ENCODE measurements at regions not wholly inside any gene's neighbourhood (a gene's known extent, or its start where the extent isn't known, plus 50 kb on each side); places are given as distances from the start of the nearest gene placed in this dataset.

DNA sequence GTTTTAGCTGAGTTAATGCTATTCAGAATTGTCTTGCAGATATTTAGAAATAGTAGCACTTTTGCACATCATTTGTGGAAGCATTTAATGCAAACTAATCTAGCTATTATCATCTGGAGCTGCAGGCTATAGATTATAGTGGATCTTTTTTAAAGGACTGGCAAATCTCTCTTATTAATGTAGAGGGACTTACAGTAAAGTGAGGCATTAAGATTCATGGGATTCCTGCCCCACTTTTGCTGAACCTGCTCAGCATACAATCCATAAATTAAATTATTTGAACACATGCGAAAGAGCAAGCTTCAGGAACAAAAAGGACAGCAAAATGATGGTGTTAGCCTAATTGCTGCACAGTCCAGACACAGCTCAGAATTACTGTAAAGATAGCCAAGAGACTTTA, 477.7 kb downstream of the DCDC2C start:
- Histone ChIP-seq H2AFZ (ENCODE audit: low read depth, low read length, poor library complexity, severe bottlenecking) (no peak overlapping the region), H3K4me3 (replicated peaks in 1 of 2; ENCODE audit: low read depth in 1 of 2, low read length in 2 of 2) (no peak overlapping the region), H3K9me3 (ENCODE audit: control insufficient read depth in 1 of 2, insufficient read depth in 1 of 2, low read depth in 1 of 2, low read length in 2 of 2) (peaks cover 11 to 14% of the 10 kb centered on the region in 2 experiments; a peak in 3 of 4 replicates), H3K27ac (ENCODE audit: low read depth, low read length) (no peak overlapping the region), H3K9me2 (ENCODE audit: insufficient read depth) (no peaks in the 10 kb centered on the region), H3K4me1 (ENCODE audit: control insufficient read depth in 1 of 2, insufficient read depth in 2 of 2, low read length in 2 of 2) (no peaks in the 10 kb centered on the region), H3K27me3 (ENCODE audit: insufficient read depth, low read length) (no peaks in the 10 kb centered on the region), H3K36me3 (ENCODE audit: control insufficient read depth in 1 of 2, insufficient read depth in 2 of 2, low read length in 2 of 2) (no peaks in the 10 kb centered on the region), H3K79me2 (ENCODE audit: insufficient read depth, low read length) (no peaks in the 10 kb centered on the region), H3K4me2 (ENCODE audit: low read length) (no peak overlapping the region), H3K9ac (ENCODE audit: low read length) (no peak overlapping the region), H4K20me1 (ENCODE audit: insufficient read depth) (no peaks in the 10 kb centered on the region; the same call in 1 of the 2 replicates)
- POLR2A ChIA-PET = no interaction called here
- RAD21 ChIA-PET (ENCODE audit: low non-redundant PET in 1 of 2, low total read pairs in 2 of 2, uncharacterized antibody in 2 of 2, unreplicated experiment in 2 of 2) = no interaction called here
- CTCF ChIA-PET = no interaction called here
- no peak for ATAC-seq
- TF ChIP-seq TCF7L2 (IDR thresholded peaks at IDR 0.05; ENCODE audit: borderline replicate concordance, extremely low read depth, insufficient read depth, insufficient read length) = no peak
- TF ChIP-seq, protein P1, sequence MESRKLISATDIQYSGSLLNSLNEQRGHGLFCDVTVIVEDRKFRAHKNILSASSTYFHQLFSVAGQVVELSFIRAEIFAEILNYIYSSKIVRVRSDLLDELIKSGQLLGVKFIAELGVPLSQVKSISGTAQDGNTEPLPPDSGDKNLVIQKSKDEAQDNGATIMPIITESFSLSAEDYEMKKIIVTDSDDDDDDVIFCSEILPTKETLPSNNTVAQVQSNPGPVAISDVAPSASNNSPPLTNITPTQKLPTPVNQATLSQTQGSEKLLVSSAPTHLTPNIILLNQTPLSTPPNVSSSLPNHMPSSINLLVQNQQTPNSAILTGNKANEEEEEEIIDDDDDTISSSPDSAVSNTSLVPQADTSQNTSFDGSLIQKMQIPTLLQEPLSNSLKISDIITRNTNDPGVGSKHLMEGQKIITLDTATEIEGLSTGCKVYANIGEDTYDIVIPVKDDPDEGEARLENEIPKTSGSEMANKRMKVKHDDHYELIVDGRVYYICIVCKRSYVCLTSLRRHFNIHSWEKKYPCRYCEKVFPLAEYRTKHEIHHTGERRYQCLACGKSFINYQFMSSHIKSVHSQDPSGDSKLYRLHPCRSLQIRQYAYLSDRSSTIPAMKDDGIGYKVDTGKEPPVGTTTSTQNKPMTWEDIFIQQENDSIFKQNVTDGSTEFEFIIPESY (IDR thresholded peaks at IDR 0.05; ENCODE audit: extremely low read depth, insufficient replicate concordance, low read length) = no peak
- TF ChIP-seq, protein P2, sequence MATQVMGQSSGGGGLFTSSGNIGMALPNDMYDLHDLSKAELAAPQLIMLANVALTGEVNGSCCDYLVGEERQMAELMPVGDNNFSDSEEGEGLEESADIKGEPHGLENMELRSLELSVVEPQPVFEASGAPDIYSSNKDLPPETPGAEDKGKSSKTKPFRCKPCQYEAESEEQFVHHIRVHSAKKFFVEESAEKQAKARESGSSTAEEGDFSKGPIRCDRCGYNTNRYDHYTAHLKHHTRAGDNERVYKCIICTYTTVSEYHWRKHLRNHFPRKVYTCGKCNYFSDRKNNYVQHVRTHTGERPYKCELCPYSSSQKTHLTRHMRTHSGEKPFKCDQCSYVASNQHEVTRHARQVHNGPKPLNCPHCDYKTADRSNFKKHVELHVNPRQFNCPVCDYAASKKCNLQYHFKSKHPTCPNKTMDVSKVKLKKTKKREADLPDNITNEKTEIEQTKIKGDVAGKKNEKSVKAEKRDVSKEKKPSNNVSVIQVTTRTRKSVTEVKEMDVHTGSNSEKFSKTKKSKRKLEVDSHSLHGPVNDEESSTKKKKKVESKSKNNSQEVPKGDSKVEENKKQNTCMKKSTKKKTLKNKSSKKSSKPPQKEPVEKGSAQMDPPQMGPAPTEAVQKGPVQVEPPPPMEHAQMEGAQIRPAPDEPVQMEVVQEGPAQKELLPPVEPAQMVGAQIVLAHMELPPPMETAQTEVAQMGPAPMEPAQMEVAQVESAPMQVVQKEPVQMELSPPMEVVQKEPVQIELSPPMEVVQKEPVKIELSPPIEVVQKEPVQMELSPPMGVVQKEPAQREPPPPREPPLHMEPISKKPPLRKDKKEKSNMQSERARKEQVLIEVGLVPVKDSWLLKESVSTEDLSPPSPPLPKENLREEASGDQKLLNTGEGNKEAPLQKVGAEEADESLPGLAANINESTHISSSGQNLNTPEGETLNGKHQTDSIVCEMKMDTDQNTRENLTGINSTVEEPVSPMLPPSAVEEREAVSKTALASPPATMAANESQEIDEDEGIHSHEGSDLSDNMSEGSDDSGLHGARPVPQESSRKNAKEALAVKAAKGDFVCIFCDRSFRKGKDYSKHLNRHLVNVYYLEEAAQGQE (IDR thresholded peaks at IDR 0.05; ENCODE audit: low read depth) = no peak
- TF ChIP-seq ZNF274 (IDR thresholded peaks at IDR 0.05; ENCODE audit: low read depth, low read length) = no peak
- TF ChIP-seq SP1 (IDR thresholded peaks at IDR 0.05; ENCODE audit: low read depth) = no peak
- no peak for TF ChIP-seq YY1 (IDR thresholded peaks at IDR 0.05; ENCODE audit: extremely low read depth, insufficient replicate concordance, low read depth, low read length)
- no peak for TF ChIP-seq EZH2 (IDR thresholded peaks at IDR 0.05)
- no peak for TF ChIP-seq POLR2A (IDR thresholded peaks at IDR 0.05; ENCODE audit: borderline replicate concordance, extremely low read depth, insufficient read depth, insufficient read length)
- no peak for TF ChIP-seq JUND (IDR thresholded peaks at IDR 0.05)
- no peak for TF ChIP-seq ELF1 (IDR thresholded peaks at IDR 0.05; ENCODE audit: borderline replicate concordance, low read depth)
- TF ChIP-seq, protein P3, sequence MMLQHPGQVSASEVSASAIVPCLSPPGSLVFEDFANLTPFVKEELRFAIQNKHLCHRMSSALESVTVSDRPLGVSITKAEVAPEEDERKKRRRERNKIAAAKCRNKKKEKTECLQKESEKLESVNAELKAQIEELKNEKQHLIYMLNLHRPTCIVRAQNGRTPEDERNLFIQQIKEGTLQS (IDR thresholded peaks at IDR 0.05) = no peak
- no peak for TF ChIP-seq EZH2phosphoT487 (IDR thresholded peaks at IDR 0.05; ENCODE audit: borderline replicate concordance)
- TF ChIP-seq, protein P4, sequence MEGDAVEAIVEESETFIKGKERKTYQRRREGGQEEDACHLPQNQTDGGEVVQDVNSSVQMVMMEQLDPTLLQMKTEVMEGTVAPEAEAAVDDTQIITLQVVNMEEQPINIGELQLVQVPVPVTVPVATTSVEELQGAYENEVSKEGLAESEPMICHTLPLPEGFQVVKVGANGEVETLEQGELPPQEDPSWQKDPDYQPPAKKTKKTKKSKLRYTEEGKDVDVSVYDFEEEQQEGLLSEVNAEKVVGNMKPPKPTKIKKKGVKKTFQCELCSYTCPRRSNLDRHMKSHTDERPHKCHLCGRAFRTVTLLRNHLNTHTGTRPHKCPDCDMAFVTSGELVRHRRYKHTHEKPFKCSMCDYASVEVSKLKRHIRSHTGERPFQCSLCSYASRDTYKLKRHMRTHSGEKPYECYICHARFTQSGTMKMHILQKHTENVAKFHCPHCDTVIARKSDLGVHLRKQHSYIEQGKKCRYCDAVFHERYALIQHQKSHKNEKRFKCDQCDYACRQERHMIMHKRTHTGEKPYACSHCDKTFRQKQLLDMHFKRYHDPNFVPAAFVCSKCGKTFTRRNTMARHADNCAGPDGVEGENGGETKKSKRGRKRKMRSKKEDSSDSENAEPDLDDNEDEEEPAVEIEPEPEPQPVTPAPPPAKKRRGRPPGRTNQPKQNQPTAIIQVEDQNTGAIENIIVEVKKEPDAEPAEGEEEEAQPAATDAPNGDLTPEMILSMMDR (IDR thresholded peaks at IDR 0.05 in 2 of 3, conservative IDR thresholded peaks at IDR 0.05 in 1 of 3; ENCODE audit: borderline replicate concordance in 1 of 3, insufficient read depth in 1 of 3, low read depth in 2 of 3, low read length in 2 of 3) = no peak
- TF ChIP-seq FOSL1 (IDR thresholded peaks at IDR 0.05; ENCODE audit: low read depth) = no peak
- no peak for TF ChIP-seq POLR2AphosphoS5 (IDR thresholded peaks at IDR 0.05; ENCODE audit: low read depth, low read length)
- no peak for TF ChIP-seq ZFX (IDR thresholded peaks at IDR 0.05)
- no peak for TF ChIP-seq CBX3 (IDR thresholded peaks at IDR 0.05; ENCODE audit: low read depth)
- TF ChIP-seq, protein P5, sequence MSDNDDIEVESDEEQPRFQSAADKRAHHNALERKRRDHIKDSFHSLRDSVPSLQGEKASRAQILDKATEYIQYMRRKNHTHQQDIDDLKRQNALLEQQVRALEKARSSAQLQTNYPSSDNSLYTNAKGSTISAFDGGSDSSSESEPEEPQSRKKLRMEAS (IDR thresholded peaks at IDR 0.05) = no peak
- no peak for DNase-seq (ENCODE audit: low read depth, low spot score)
- intact Hi-C loops (cut with micrococcal nuclease) = no loop called here
- no TSS peak for BruUV-seq (replicated peaks)
